Gastroesophageal sphincter (tissue), 4 donors: ENCODE measurements at regions not wholly inside any gene's neighbourhood (a gene's known extent, or its start where the extent isn't known, plus 50 kb on each side); places are given as distances from the start of the nearest gene placed in this dataset.
A peak's percentile ranks its signal among the peaks of the same experiment; 100 is the strongest.

Source experiments
- ATAC-seq: fragments of 150-250 bp; one replicate; pipeline ENCODE4 v1.9.1; 2016; ENCODE audit warnings: mild to moderate bottlenecking, moderate library complexity
- H3K27ac ChIP-seq, 4 donors: fragments of 200-600 bp; sonication (generic) in 3 of 4; 1 replicate in 3 of 4; 2 replicates in 1 of 4; pipeline ENCODE4 v1.5.1; 2016 to 2019
- H3K27me3 ChIP-seq: fragments of 200-600 bp; sonication (generic); one replicate; pipeline ENCODE4 v1.5.1; 2019
- H3K36me3 ChIP-seq, 2 donors: fragments of 200-600 bp; sonication (generic); one replicate each; pipeline ENCODE4 v1.5.1; 2019; ENCODE audit warnings: control low read depth in 1 of 2
- H3K4me1 ChIP-seq, 3 donors: fragments of 200-600 bp; sonication (generic); 1 replicate in 2 of 3; 2 replicates in 1 of 3; pipeline ENCODE4 v1.5.1; 2016 to 2019; ENCODE audit warnings: control low read depth in 2 of 3
- H3K4me3 ChIP-seq, 2 donors: fragments of 200-600 bp; sonication (generic); one replicate each; pipeline ENCODE4 v1.5.1; 2019; ENCODE audit warnings: mild to moderate bottlenecking in 1 of 2, moderate library complexity in 1 of 2
- H3K9me3 ChIP-seq, 3 donors: fragments of 200-600 bp; sonication (generic); one replicate each; pipeline ENCODE4 v1.5.1; 2017 to 2019; ENCODE audit warnings: control low read depth in 2 of 3
- EP300 ChIP-seq: sonication (generic); formaldehyde crosslinking; IDR thresholded peaks from one replicate; pipeline ENCODE4 v1.6.1; 2017; ENCODE audit warnings: antibody characterized with exemption, mild to moderate bottlenecking
- POLR2A ChIP-seq, 2 donors: fragments of 450-650 bp; IDR thresholded peaks; one replicate each; pipeline ENCODE4 v1.6.1; 2017; ENCODE audit warnings: antibody characterized with exemption in 2 of 2, mild to moderate bottlenecking in 2 of 2, moderate library complexity in 1 of 2
- POLR2AphosphoS5 ChIP-seq: sonication (generic); formaldehyde crosslinking; IDR thresholded peaks from one replicate; pipeline ENCODE4 v1.6.1; 2017; ENCODE audit warnings: antibody characterized with exemption
- WGBS, 2 donors: methylation state at CpG; one replicate each; pipeline ENCODE4 v1.1.5; 2018; ENCODE audit warnings: low coverage in 1 of 2; 5-methylcytosine and 5-hydroxymethylcytosine counted together
- TF ChIP-seq, protein P1 (sequence below), 4 experiments: fragments of 200-600 bp in 2 of 4; fragments of 450-650 bp in 2 of 4; sonication (generic) in 1 of 4; IDR thresholded peaks; one replicate each; pipeline ENCODE4 v1.5.1; 2017 to 2019; ENCODE audit warnings: antibody characterized with exemption in 4 of 4, mild to moderate bottlenecking in 2 of 4, moderate library complexity in 2 of 4

DNA sequence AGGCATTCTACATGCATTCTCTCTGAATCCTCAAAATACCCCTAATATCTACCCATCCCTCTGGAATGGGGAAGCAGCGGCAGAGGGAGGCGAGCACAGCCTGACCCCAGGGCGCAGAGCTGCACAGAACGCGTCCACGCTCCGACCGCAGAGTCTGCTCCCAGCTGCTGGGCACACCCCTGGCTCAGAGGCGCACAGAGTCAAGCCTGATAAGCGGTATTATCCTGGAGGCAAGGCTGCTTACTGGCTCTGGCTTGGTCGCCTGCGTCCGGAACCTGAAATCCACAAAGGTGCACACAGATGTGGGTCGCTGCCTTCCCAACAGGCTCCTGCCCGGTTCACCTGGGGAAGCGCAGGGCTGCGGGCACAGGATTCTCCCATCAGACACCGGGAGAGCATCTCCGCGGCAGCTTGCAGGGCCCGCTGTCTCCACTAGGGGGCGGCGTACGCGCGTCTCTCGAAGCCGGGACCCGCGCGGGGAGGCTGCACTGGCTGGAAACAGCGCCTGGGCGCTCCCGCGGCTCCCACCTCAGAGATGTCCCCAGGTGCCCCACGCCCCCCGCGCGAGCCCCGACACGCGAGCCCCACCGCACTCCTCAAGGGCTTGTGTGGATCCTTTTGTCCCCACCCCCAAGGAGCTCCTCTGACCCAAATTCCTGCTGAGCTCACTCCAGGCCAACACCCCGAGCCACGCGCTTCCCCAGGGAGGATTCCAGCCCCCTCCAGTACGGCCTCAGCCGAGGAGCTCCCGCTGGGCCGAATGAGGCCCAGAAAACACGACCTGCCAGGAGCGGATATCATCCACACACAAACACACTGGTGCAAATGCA lies 120.1 kb upstream of the FZD10 start:
- ATAC-seq: no peak
- 19% methylated on average over 14 of the region's 52 CpGs; no CpG with 5 or more reads in 1 of the 2 donors for WGBS, 2 donors
- H3K4me1 ChIP-seq: no peaks in the 10 kb centered on the region

DNA sequence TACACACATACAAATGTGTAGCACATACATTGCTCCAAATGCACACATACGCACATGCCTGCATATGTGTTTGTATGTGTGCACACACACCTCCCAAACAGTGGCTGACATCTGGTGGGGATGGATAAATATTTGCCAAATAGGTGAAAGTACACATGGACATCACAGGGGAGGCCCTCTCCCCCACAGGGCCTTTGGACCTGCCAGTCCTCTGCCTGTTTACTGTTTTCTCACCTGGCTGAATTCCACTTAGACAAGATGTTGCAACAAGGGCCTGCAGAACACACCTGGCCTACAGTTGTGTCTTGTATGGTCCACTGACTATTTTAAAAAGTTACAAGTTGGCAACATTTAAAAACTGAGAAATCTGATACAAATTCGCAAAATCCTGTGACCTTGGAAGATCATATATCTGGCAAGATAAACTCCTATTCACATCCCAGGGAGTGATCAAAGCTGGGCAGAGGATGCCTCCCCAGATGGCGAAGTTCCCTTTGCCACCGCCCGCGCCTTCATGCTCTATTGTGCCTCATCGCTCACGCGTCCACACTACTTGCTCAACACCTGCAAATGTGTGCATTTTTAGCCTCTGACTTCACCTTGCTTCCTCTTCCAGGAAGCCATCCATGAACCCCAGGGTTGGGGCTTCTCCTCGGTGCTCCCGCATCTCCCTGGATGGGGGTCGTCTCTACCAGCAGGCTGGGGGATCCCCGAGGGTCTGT lies 118.4 kb upstream of the FZD10 start:
- Histone ChIP-seq H3K36me3 (no peaks in the 10 kb centered on the region), H3K9me3 (no peaks in the 10 kb centered on the region), H3K4me3 (no peak overlapping the region), H3K27me3 (peaks cover 93% of the 10 kb centered on the region), H3K27ac (no peak overlapping the region), H3K4me1 (no peaks in the 10 kb centered on the region)
- 60 to 73% methylated on average over 8 to 13 of the region's 13 CpGs for WGBS, 2 donors
- no peak for ATAC-seq
- TF ChIP-seq EP300 (no peak), POLR2AphosphoS5 (no peak), POLR2A (IDR thresholded peaks at IDR 0.05) (no peak)
- TF ChIP-seq, protein P1, sequence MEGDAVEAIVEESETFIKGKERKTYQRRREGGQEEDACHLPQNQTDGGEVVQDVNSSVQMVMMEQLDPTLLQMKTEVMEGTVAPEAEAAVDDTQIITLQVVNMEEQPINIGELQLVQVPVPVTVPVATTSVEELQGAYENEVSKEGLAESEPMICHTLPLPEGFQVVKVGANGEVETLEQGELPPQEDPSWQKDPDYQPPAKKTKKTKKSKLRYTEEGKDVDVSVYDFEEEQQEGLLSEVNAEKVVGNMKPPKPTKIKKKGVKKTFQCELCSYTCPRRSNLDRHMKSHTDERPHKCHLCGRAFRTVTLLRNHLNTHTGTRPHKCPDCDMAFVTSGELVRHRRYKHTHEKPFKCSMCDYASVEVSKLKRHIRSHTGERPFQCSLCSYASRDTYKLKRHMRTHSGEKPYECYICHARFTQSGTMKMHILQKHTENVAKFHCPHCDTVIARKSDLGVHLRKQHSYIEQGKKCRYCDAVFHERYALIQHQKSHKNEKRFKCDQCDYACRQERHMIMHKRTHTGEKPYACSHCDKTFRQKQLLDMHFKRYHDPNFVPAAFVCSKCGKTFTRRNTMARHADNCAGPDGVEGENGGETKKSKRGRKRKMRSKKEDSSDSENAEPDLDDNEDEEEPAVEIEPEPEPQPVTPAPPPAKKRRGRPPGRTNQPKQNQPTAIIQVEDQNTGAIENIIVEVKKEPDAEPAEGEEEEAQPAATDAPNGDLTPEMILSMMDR (IDR thresholded peaks at IDR 0.05): no peak

More for the DNA sequence above, 120.1 kb upstream of the FZD10 start:
- Histone ChIP-seq H3K4me3 (no peak overlapping the region), H3K27me3 (peaks cover 89% of the 10 kb centered on the region), H3K36me3 (no peaks in the 10 kb centered on the region), H3K27ac (no peak overlapping the region), H3K9me3 (no peaks in the 10 kb centered on the region)
- TF ChIP-seq POLR2A (IDR thresholded peaks at IDR 0.05): no peak
- TF ChIP-seq EP300: no peak
- TF ChIP-seq POLR2AphosphoS5: no peak
- TF ChIP-seq, protein P1 (IDR thresholded peaks at IDR 0.05): peak; percentile 25 to 84 (median 38)

GRCh38 chr12:130044991-130045621 lies 117.2 kb upstream of the FZD10 start:
- Histone ChIP-seq H3K4me3 (no peak overlapping the region), H3K27ac (no peak overlapping the region), H3K27me3 (peaks cover 92% of the 10 kb centered on the region), H3K9me3 (no peaks in the 10 kb centered on the region), H3K4me1 (no peaks in the 10 kb centered on the region), H3K36me3 (no peaks in the 10 kb centered on the region)
- ATAC-seq: no peak
- TF ChIP-seq, protein P1 (IDR thresholded peaks at IDR 0.05): no peak
- TF ChIP-seq EP300 (no peak), POLR2AphosphoS5 (no peak), POLR2A (IDR thresholded peaks at IDR 0.05) (no peak)
- 3 to 37% methylated on average over 8 to 10 of the region's 22 CpGs for WGBS, 2 donors

GRCh38 chr12:130049666-130050065 lies 112.6 kb upstream of the FZD10 start:
- H3K36me3 ChIP-seq: no peaks in the 10 kb centered on the region
- WGBS, 2 donors: 90 to 100% methylated on average over 2 to 5 of the region's 12 CpGs
- no peak overlapping the region for H3K4me3 ChIP-seq
- H3K27ac ChIP-seq: no peak overlapping the region
- ATAC-seq: no peak
- TF ChIP-seq POLR2AphosphoS5 (no peak), POLR2A (IDR thresholded peaks at IDR 0.05) (no peak), EP300 (no peak)
- TF ChIP-seq, protein P1 (IDR thresholded peaks at IDR 0.05): no peak
- H3K9me3 ChIP-seq: no peaks in the 10 kb centered on the region
- H3K27me3 ChIP-seq: peaks cover 88% of the 10 kb centered on the region
- no peaks in the 10 kb centered on the region for H3K4me1 ChIP-seq
